HG03460 (cell line): ENCODE measurements at regions not wholly inside any gene's neighbourhood (a gene's known extent, or its start where the extent isn't known, plus 50 kb on each side); places are given as distances from the start of the nearest gene placed in this dataset.
"Not testable (repeated sequence)": the region's sequence is repeated elsewhere in the genome, so short reads cannot be mapped to it uniquely, and the experiment has no call there.

Source experiments
- ATAC-seq: cut with Tn5 transposase; IDR thresholded peaks from one replicate; pipeline ENCODE4 v1.9.1; 2021; ENCODE audit not compliant: unreplicated experiment

DNA sequence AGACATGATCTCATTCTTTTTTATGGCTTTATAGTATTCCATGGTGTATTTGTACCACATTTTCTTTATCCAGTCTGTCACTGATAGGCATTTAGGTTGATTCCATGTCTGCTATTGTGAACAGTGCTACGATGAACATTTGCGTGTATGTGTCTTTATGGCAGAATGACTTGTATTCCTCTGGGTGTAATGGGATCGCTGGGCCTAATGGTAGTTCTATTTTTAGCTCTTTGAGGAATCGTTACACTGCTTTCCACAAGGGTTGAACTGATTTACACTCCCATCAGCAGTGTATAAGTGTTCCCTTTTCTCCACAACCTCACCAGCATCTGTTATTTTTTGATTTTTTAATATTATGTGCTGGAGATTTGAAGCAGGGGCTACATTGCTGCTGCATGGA is 102.8 kb upstream of the PMEPA1 start:
- ATAC-seq = not testable (repeated sequence)

DNA sequence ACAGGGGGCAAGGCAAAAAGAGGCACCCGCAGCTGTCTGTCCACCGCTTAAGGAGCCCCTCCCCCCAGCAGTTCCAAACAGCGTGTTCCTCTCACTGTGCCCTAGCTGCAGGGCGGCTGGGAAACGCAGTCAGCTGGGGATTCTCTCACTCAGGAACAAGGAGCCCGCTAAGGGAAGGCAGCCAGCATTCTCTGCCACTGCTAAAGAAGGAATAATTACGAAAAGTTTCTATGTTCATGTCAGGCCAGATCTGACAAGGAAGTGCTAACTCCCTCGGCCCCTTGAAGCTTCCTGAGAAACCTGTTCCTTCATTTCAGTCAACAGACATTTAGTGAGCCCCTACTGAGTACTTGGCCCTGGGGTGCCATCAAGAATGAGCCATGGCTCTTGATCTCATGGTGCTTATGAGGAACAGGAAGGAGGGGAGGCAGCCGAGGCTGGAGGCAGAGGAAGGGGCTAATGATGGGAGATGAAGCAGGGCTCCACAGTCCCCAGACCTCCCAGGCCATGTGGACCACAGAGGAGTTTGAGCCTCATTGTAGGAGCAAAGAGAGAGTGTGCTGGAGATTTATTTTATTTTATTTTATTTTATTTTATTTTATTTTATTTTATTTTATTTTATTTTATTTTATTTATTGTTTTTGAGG is 101.7 kb upstream of the PMEPA1 start:
- ATAC-seq = no peak

DNA sequence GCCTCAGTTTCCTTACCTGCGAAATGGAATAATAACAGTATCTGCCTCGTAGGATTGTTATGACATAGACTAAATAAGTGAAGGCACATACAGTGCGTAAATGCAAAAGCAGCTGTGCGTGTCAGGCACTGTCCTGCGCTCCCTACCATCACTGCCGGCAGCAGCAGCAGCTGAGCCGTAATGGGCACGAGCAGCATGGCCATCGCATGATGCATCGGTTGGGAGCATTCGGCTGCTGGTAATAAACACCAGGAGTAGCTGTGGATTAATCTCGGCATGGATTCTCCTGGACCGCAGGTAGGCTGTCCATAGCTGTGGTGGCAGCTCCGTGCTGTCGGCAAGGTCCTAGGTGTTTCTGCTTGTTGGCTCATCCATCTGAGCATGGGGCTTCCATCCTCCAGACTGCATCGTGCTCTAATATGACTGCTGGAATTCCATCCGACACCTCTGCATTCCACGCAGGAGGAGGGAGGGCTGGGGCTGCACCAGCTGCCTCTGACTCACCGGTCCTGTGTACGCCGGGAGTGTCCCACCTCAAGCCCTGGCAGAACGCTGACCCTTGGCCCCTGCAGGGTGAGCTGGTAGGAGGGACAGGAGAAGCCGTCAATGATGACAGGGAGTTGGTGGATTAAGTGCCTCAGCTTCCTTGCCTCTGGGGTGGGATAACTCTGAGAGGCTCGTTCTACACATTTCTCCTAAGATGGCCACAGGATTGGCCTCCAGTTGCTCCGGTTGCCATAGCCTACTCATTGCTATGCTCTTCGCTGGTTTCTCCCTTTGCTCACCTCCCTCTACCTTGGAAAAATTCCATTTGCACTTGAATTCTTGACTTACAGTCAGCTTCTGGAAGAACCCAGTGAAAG is 100.9 kb upstream of the PMEPA1 start:
- ATAC-seq = no peak

DNA sequence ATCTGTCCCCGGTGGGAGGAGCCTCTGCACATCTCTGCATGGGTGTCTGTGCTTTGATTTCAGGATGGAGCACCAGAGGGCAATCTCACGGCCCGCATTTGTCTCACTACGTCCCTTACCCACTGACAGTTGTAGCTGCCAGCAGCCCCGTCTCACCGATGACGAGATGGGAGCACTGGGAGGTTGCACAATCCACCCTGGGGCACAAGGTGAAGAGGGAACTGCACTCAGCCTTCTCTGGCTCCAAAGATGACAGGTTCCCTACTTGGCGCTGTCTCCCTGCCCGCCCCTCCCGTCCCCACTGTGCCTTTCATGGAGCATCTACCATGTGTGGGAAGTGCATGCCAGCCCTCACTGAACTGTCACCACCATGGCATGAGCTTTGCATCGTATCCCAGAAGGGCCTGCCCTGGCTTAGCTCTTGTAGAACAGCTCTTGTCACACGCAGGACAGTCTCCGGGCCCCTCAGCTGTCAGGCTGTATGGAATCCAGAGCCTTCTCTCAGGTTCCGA is 99.9 kb upstream of the PMEPA1 start:
- ATAC-seq = no peak

DNA sequence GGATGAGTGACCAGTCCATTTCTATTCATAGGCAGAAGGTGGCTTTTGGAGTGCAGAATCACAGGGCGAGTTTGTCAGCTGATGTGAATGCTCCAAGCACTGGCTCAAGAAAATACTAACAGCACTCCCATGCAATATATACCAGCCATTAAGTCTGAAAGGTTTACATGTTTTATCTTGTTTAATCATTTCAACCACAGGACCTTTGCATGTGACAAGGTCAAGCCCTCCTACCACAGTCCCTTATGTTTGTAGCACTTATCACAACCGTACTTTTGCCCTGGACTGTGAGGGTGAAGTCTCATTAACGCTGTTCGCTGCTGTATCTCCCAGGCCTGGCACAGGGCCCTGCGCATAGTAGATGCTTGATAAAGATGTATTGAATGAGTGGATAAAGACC is 99.3 kb upstream of the PMEPA1 start:
- ATAC-seq = no peak

DNA sequence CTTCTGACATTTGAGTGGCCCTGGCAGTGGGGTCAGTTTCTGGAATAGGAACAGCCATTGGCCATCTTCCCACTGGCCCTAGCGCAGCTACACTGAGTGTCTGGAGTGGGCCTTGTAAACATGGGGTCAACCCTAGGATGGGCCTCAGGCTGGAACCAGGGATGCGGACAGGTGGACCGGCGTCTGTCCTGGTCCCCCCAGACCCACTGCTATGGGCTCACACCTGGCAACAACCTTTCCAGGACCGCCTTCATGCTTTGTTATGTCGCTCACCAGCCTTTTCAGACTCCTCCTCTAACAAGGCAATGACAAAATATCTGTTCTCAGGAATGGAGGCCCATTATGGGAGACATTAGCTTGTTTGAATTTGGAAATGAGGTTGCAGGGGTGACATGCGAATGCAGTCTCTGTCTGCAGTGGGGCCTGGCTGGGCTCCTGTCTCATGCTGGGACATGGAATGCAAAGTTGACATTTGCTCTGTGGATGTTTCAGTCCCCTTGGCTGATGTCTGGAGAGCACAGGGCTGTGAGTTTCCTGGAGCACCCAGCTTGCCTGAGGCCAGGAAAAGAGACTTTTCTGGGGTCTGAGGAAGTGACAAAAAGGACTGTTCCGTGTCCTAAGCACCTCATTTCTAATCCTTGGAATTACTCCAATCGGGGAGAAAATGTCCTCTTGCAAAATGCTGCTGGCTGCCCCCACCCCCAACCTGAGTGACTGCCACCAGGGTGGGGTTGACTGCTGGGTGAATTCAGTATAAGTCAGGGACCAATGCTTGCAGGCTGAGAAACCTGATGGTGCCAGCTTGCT is 98.7 kb upstream of the PMEPA1 start:
- no peak for ATAC-seq

DNA sequence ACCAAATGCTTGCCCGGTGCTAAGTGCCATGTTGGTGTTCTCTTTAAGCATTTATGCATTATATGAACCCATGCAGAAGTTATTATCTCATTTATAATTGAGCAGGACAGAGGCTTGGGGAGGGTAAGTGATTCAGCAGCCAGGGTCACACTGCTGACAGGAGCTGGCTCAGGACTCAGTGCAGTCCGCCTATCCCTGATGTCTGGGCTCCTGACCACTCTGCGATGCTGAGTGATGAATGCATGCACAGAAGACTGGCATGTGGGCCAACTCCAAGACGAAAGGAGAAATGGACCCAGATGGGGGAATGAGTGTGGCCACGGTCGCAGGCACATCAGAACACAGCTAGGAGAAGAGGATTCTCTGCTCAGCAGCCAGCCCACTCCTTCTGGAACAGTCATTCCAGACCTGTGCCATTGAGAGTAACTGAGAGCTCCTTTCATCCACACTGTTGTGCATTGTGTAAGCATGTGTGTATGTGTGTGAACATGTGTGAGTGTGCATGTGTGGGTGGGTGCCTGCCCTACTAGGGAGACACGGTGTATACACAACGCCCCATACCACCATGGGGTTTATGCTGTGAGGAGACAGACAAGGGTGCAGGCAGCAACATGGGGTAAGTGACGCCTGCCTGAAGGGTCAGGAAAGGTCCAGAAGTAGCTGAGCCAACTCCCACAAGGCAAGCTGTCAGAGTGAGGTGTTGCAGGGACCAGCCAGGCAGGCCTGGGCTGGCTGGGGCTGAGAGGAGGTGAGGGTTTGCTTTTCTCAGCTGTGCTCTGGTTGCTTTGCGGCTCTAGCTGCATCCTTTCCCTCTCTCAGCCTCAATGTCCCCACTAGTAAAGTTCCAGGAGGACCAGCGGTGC is 97.8 kb upstream of the PMEPA1 start:
- ATAC-seq = no peak

DNA sequence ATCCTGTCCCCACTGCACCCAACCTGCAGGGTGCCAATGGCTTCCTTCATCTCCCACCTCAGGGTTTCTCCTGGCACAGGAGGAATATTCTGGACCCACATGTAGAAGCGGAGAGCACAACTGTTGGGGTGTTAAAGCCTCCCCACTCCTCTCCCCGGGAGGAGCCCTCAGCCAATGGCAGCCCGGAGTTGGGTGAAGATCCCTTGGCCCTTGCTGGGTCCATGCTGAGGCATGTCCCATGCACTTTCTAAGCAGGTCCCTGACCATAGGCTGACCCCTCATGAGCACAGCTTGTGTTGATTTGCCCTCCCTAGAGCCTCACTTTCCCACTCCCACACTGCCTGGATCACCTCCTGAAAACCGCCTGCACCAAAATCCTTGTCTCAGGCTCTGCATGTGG is 97.2 kb upstream of the PMEPA1 start:
- no peak for ATAC-seq

DNA sequence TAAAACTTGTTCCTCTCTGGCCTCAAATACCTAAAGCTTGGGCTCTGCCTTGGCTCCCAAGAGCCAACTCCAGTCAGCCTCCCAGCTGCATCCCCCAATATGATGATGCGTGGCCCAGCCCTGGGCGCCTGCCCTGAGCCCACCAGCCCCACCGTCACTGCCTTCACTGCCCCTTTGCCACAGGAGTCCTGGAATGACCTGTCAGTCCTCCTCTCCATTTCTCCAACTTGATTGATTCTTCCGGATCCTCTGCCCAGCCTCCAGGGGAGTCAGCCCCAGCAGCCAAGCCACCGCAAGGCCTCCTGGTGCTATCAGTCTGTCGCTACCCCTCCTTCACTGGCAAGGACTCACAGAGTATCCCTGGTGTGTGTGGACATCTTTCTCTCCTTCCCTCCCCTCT is 96.7 kb upstream of the PMEPA1 start:
- ATAC-seq = no peak

DNA sequence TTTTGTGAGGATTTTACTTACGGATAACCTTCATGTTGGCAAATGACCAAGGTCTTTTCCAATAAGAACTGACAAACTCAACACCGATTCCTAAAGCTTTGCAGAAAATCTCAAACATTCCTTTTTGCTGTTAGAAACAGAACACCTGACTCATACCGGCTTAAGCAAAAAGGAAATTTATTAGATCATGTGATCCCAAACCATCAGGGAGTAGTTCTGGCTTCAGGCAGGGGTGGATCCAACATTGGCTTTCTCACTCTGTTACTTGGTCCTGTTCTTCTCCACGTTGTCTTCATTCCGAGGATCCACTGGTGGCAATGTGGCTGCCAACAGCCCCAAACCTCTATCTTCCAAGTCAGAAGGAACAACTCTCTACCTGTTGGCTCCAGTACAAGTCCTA is 95.9 kb upstream of the PMEPA1 start:
- ATAC-seq = no peak

DNA sequence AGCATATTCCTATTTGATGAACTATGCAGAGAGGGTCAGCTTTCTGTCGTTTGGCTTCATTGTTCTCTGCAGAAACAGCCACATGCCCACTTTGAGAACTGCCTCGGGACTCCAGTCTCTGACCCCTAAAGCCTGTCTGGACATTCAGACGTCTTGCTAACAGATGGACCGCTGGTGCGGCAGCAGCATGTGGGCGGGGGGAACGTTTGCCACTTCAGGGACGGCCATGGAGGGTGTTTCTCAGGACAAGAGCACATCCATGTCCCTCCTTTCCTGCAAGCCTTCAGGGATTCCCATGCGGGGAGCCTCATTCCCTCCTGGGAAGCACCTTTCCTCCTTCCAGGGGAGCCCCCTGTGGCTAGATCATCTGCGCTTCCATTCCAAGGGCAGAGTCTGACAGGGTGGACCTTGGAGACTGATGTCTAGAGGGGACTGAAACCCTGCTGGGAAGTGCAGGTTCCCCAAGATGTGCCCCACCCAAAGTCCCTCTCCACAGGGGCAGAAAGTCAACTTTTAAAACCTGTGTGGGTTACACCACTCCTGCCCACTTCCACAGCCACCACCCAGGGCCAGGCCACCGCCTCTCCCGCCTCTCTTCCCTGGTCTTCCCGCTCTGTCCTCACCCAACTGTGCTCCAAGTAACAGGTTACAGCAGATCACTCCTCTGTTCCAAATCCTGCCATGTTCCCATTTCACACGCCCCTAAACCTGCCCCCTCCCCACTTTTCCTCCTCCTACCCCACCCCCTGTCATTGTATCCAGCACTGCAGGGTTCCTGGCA is 94.8 kb upstream of the PMEPA1 start:
- ATAC-seq = no peak

DNA sequence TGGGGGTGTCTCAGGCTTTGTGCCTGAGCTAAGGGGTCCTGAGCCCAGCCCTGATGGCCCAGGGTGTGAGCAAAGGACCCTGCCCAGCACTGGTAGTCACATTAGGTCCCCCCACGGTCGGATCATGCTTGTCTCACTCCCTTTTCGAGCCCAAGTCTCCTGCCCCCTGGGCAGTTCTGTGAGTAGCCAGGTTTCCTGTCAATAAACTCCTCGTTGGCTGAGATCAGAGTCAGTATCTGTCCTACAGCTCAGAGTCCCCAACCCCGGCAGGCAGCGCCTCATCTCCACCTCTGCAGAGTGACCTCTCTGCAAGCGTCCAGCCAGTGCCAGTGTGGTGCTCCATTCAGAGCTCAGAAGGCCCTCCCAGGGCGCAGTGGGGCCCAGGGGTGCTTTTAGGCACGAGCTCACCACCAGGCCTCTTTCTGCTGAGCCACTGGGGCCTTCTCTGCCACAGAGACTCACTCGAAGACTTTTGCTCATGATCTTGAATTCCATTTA is 93.7 kb upstream of the PMEPA1 start:
- ATAC-seq = no peak

DNA sequence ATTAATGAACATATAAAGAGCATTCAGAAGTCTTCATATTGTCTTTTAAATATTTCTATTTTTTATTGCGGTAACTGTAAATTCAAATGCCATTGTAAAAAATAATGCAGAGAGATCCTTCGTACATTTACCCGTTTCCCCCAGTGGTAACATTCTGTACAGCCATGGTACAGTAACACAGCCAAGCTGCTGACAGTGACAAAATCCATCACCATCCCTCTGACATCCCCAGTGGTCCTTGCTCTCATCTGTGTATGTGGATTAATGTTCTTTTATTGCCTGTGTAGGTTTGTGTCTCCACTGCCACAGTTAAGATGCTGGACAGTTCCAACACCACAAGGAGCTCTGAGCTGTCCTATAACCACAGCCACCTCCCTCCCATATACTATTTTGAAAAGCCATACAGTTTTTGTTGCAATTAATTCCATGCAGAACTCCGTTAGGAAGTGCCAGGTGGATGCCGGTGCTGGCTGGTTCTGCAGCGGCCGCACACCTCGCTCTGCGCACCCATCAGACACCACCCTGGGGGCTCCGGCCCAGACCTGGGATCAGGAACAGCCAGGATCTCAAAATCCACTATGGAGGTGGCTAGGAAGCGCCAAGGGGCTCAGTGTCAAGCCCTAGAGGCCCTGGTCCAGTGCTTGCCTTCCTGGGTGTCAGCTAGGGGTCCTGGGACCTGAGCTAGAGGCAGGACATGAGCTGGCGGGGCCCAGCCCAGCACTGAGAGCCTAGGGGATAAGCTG is 93.1 kb upstream of the PMEPA1 start:
- ATAC-seq = no peak

DNA sequence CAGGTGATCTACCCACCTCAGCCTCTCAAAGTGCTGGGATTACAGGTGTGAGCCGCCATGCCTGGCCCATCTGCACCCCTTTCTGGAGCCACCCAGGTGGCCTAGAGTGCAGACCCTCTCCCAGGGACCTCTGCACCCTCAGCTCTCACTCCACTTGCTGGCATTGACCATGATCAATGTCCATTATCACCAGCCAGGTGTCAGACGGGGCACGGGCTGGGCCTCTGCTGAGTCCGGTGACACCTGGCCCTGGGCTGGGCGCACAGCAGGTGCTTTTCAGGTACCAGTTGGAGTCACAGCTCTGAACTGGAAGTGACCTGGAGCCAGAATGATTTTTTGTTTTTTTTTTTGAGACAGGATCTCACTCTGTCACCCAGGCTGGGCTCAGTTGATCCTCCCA is 91.8 kb upstream of the PMEPA1 start:
- ATAC-seq = no peak

DNA sequence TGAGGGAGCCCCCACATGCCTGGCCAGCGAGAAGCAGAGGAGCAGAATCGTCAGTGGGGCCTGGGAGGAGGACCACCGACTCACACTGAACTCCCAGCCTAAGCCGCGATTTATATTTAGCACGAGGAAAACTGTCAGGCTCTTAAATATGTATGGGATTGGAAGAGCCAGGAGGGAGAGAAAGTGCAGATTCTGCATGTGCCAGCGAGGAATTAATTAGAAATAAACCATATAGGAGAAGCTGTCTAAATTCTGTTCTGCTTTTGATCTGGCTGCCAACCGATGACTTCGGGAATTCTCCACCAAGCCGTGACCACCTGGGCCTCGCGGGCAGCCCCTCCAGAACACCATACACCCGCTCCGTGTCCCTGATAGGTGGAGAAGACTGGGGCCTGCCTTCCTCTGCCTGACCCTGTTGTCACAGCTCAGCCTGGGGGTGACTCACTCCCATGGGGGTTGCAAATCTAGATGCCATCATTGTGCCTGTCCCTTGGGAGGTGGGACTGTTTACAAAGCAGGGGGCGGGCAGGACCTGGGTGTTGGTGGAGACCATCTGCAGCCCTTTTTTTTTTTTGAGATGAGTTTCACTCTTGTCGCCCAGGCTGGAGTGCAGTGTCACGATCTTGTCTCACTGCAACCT is 91.1 kb upstream of the PMEPA1 start:
- ATAC-seq = no peak

DNA sequence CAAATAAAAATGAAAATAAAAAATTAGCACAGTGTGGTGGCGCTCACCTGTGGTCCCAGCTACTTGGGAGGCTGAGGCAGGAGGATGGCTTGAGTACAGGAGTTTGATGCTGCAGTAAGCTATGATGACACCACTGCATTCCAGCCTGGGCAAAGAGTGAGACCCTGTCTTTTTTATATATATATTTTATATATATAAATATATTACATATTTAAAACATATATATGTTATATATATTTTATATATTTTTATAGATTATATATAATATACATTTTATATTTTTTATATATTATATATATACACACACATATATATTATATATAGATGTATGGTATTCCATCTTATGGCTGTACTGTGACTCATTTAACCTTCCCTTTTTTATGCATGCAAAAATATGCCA is 87.6 kb upstream of the PMEPA1 start:
- no peak for ATAC-seq

DNA sequence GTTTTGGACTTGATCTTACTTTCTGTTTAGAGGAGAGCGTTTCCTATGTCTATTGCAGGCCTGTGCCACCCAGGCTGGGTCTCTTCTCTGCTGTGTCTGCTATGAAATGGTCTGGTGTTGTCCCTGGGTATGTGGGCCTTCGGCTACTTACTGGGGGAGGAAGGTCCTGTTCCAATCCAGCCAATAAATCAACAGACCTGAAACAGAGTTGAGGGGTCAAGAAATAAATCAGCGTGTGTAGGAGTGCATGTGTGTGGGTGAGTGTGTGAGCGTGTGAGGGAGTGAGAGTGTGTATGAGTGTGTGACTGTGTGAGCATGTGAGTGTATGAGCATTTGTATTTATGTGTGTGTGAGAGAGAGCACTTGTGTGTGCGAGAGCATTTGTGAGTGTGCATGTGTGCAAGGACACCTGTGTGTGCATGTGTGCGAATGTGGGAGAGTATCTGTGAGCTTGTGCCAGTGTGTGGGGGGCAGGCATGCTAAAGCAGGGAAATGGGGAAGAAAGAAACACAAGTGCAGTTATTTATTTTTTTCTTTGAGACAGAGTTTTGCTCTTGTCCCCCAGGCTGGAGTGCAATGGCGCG is 86.3 kb upstream of the PMEPA1 start:
- ATAC-seq = no peak

DNA sequence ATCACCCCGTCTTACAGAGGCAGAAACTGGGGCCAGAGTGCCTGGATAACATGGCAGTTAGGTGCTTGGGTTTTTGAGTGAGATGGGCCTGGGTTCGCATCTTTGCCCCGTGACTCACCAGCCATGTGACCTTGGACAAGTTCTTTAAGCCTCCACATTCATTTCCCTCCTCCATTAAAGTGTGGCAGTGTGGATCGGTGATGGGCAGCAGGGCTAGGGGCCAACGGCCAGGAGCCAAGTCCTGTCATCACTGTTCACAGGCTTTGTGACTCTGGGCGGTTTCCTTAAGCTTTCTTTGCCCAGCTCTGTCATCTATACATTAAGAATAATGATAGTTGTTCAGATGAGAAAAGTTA is 85.5 kb upstream of the PMEPA1 start:
- no peak for ATAC-seq
